ENCODE measurements at regions not wholly inside any gene's neighbourhood (a gene's known extent, or its start where the extent isn't known, plus 50 kb on each side); places are given as distances from the start of the nearest gene placed in this dataset.

DNA sequence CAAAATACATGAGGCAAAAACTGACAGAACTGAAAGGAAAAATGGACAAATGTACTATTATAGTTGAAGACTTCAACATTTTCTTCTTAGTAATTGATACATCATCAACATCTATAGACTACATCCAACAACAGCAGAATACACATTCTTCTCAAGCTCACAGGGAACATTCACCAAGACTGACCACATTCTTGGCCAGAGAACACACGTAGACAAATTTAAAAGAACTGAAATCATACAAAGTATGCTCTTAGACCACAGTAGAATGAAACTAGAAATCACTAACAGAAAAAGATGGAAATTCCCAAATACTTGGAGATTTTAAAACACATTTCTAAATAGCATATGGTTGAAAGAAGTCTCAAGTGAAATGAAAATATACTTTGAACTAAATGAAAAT, 55.1 kb upstream of the NSMCE3 start:
- peak; percentile 53 for DNase-seq (ENCODE audit: low read depth)
- no peak for TF ChIP-seq CTCF (IDR thresholded peaks at IDR 0.05; ENCODE audit: insufficient read depth, low read depth, low read length, missing control alignments)
- no peak overlapping the region for H3K4me3 ChIP-seq (ENCODE audit: low read depth, low read length)

GRCh38 chr15:29323557-29323956, 53.9 kb upstream of the NSMCE3 start:
- DNase-seq (ENCODE audit: low read depth) = peak; percentile 69
- no peak overlapping the region for H3K4me3 ChIP-seq (ENCODE audit: low read depth, low read length)
- no peak for TF ChIP-seq CTCF (IDR thresholded peaks at IDR 0.05; ENCODE audit: insufficient read depth, low read depth, low read length, missing control alignments)

- TF ChIP-seq CTCF (IDR thresholded peaks at IDR 0.05; ENCODE audit: insufficient read depth, low read depth, low read length, missing control alignments) = no peak
- no peak for DNase-seq (ENCODE audit: low read depth)
- H3K4me3 ChIP-seq (ENCODE audit: low read depth, low read length) = no peak overlapping the region
Measured at GRCh38 chr15:29322415-29322814, 52.8 kb upstream of the NSMCE3 start.

- DNase-seq (ENCODE audit: low read depth) = no peak
- no peak for TF ChIP-seq CTCF (IDR thresholded peaks at IDR 0.05; ENCODE audit: insufficient read depth, low read depth, low read length, missing control alignments)
- H3K4me3 ChIP-seq (ENCODE audit: low read depth, low read length) = no peak overlapping the region
Measured at GRCh38 chr15:29320420-29320819, 50.8 kb upstream of the NSMCE3 start.

- no peak overlapping the region for H3K4me3 ChIP-seq (ENCODE audit: low read depth, low read length)
- no peak for DNase-seq (ENCODE audit: low read depth)
- no peak for TF ChIP-seq CTCF (IDR thresholded peaks at IDR 0.05; ENCODE audit: insufficient read depth, low read depth, low read length, missing control alignments)
Measured at GRCh38 chr15:29319823-29320222, 50.2 kb upstream of the NSMCE3 start.
